HL-60/S4 treated with phorbol 12-myristate 13-acetate at 8.2 ng/mL for 4 days and 3 days (cell line): ENCODE measurements at regions not wholly inside any gene's neighbourhood (a gene's known extent, or its start where the extent isn't known, plus 50 kb on each side); places are given as distances from the start of the nearest gene placed in this dataset.
"Not testable (repeated sequence)": the region's sequence is repeated elsewhere in the genome, so short reads cannot be mapped to it uniquely, and the experiment has no call there.

Experiments
- in situ Hi-C: fragments of 300-500 bp; cut with MboI; formaldehyde crosslinking; loops from 2 replicates; pipeline ENCODE4 v1.15.0; 2022; ENCODE audit warnings: low sequenced_read_pairs

DNA sequence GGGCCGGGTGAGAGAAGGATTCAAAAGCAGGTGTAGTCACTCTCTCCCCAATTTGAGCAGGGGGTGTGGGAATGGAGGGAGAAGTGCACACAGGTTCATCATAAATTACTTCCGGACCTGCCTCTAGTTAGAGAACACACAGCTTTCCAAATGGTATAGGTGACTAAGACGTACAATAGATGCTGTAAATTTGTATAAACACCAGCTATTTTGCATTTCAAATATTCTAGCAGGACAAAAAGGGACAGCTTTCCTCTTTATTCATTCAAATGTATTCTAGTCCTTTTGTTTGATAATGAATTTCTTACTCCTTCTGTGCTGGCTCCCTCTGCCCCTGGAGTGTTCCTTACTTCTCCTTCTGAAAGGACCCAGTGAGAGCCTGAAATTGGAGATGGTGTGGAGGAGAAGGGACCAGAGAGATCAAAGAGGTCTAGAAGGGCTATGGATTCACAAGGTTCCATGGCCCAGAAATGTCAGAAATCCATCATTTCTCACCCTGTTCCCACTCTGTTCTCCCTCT, 53.2 kb upstream of the SH3BP4 start:
- in situ Hi-C loops = no loop called here

DNA sequence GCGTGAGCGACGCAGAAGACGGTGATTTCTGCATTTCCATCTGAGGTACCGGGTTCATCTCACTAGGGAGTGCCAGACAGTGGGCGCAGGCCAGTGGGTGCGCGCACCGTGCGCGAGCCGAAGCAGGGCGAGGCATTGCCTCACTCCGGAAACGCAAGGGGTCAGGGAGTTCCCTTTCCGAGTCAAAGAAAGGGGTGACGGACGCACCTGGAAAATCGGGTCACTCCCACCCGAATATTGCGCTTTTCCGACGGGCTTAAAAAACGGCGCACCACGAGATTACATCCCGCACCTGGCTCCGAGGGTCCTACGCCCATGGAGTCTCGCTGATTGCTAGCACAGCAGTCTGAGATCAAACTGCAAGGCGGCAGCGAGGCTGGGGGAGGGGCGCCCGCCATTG, 63.4 kb upstream of the SH3BP4 start:
- in situ Hi-C loops = not testable (repeated sequence)

GRCh38 chr2:234887195-234887594, 64.6 kb upstream of the SH3BP4 start:
- in situ Hi-C loops = no loop called here

DNA sequence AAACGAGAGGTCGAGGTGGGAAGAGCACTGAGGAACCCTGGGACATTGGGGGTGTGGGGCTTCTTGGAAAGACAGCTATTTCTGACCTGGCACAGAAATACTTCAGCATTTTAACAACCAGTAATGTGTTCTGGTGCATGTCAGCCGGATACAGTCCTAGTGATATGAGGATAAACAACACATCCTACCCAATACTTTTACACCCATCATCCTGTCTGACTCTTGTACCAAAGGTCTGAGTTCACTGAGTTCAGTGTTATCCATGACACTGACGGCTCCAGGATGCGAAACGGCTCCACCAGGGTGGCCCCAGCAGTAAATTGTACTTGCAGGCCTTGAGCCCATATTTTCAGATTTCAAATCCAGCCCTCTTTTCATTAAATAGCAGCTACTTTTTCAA, 65.9 kb upstream of the SH3BP4 start:
- in situ Hi-C loops = no loop called here

GRCh38 chr2:234885118-234885517, 66.7 kb upstream of the SH3BP4 start:
- in situ Hi-C loops = no loop called here

- in situ Hi-C loops = no loop called here
Measured at GRCh38 chr2:234884591-234884990, 67.2 kb upstream of the SH3BP4 start.

- in situ Hi-C loops = no loop called here
Measured at GRCh38 chr2:234881413-234882241, 70.2 kb upstream of the SH3BP4 start.

- in situ Hi-C loops = no loop called here
Measured at GRCh38 chr2:234880551-234881211, 71.1 kb upstream of the SH3BP4 start.

DNA sequence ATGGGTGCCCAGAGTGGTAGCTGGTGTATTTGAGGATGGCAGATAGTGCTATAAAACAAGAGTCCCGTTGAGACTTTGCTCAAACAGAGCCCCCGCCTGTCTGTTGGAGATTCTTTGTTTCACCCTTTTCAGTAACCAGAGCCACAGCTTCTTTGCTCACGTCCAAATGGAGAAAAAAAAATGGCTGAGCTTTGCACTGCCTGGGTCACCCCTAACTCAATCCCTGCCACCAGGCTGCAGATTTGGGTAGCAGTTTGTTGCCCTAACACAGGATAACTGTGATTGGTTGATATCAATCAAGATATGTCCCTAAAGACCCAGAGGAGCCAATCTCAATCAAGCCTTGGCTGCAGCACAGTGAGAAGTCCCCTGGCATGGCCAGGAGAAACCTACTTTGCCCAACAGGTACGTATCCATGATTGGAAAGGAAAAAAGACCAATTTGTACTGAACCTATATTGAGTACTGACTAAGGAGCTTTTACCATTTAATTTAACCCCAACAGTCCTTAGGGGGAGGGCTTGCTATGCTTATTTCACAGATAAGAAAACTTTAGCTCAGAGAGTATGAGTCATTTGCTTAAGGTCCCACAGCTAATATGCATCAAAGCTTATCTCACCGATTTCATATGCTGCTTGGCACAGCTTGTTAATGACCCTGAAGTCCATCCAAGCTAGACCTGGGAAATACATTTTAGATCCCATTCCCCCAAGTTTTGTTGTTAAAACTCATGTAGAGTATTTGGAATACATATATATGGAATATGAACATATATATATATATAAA, 72.0 kb upstream of the SH3BP4 start:
- in situ Hi-C loops = no loop called here

DNA sequence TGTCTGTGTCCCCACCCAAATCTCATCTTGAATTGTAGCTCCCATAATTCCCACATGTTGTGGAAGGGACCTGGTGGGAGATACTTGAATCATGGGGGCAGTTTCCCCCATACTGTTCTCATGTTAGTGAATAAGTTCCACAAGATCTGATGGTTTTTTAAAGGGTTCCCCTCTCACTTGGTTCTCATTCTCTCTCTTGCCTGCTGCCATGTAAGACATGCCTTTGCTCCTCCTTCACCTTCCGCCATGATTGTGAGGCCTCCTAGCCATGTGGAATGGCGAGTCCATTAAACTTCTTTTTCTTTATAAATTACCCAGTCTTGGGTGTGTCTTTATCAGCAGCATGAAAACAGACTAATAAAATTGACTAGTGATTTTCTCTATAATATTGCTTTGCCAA, 75.2 kb upstream of the SH3BP4 start:
- in situ Hi-C loops = not testable (repeated sequence)

GRCh38 chr2:234874347-234875046, 77.3 kb upstream of the SH3BP4 start:
- in situ Hi-C loops = no loop called here

DNA sequence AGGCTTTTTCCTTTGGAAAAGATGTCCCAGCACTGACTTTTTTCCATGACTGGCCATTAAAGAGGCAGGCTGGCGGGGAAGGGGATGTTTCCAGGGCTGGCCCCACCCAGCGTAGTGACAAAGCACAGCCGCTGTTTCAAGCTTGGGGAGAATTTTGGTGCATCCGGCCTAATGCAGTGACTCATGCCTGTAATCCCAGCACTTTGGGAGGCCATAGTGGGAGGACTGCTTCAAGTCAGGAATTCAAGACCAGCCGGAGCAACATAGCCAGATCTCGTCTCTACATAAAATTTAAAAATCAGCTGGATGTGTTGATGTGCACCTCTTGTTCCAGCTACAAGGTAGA, 78.0 kb upstream of the SH3BP4 start:
- in situ Hi-C loops = no loop called here

DNA sequence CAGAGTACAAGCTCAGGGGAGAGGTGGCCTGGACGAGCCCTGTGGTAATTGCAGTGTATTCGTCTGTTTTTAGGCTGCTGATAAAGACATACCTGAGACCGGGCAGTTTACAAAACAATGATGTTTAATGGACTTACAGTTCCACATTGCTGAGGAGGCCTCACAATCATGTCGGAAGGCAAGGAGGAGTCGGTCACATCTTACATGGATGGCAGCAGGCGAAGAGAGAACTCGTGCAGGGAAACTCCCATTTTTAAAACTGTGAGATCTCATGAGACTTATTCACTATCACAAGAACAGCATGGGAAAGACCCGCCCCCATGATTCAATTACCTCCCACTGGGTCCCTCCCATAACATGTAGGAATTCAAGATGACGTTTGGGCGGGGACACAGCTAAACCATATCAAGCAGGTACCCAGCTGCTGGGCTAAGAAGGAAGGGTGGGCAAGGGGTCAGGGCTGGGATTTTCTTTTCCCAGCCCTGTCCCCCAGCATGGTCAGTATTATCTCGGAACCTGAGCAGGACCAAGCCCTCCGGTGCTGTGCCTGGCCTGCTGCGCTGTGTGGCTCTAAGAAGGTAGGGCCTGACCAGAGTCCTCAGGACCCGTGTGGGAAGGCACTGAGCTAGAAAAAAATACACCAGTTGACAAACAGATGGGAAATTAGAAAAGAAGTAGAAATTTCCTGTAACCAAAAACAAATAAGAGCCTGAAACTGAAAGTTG, 78.6 kb upstream of the SH3BP4 start:
- in situ Hi-C loops = no loop called here

DNA sequence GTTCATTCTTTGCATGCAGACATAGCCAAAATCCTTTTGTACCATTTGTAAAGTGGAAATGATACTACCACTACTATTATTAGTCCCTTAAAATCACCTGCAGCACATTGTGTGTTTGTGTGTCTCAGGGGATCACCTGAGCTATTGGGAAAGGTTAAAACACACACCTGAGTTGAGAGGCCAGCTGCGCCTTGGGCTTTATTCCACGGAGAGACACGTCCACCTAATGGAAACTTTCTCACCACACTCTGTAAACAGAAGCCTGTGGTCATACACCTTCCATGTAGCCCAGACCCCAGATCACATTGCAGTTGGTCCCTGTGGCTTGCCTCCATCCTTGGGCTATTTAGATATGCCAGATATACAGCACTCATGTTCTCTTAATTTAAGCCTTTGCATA, 81.8 kb upstream of the SH3BP4 start:
- in situ Hi-C loops = no loop called here

- in situ Hi-C loops = no loop called here
Measured at GRCh38 chr2:234869164-234869563, 82.7 kb upstream of the SH3BP4 start.

GRCh38 chr2:234867882-234868285, 83.9 kb upstream of the SH3BP4 start:
- in situ Hi-C loops = no loop called here

GRCh38 chr2:234865586-234865985, 86.2 kb upstream of the SH3BP4 start:
- in situ Hi-C loops = no loop called here

- in situ Hi-C loops = no loop called here
Measured at GRCh38 chr2:234865040-234865439, 86.8 kb upstream of the SH3BP4 start.

DNA sequence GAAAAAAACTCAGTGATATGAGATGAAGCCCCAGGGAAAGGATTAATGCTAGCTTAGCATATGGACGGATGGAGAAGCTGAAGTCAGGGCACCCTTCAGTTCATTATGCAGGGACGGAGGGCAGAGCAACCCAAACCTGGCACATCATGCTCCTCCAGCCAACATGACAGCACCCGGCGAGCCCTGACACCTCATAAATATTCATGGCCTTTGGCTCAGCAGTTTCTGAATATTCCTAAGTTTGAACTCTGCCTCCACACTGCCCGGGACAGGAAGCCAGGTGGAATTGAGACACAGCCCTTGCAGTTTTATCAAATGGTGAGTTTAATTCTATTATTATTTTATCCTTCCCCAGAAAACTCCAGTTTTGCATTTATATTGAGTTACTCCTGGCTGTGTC, 87.3 kb upstream of the SH3BP4 start:
- in situ Hi-C loops = no loop called here
